ENCODE measurements at regions not wholly inside any gene's neighbourhood (a gene's known extent, or its start where the extent isn't known, plus 50 kb on each side); places are given as distances from the start of the nearest gene placed in this dataset.

GRCh38 chr14:58833634-58834378 lies 196.0 kb downstream of the DACT1 start:
- Histone ChIP-seq H3K9ac (no peak overlapping the region), H3K4me1 (no peaks in the 10 kb centered on the region), H3F3A (ENCODE audit: low read depth) (no peaks in the 10 kb centered on the region), H3K4me3 (no peak overlapping the region), H3K27me3 (no peaks in the 10 kb centered on the region), H3K36me3 (no peaks in the 10 kb centered on the region), H3K79me2 (ENCODE audit: low read depth) (no peaks in the 10 kb centered on the region), H3K27ac (no peak overlapping the region), H4K20me1 (ENCODE audit: low read depth) (no peaks in the 10 kb centered on the region), H2AFZ (replicated peaks) (no peak overlapping the region), H3K4me2 (no peak overlapping the region), H3K9me3 (ENCODE audit: low read depth) (no peaks in the 10 kb centered on the region)
- DNase-seq (ENCODE audit: low spot score), result no peak
- Mint-ChIP-seq H3K27ac (no peak overlapping the region), H3K4me3 (no peak overlapping the region), H3K4me1 (peaks cover 4% of the 10 kb centered on the region), H3K9me3 (peaks cover 2% of the 10 kb centered on the region), H3K36me3 (no peaks in the 10 kb centered on the region), H3K27me3 (ENCODE audit: insufficient read depth, low read depth) (no peaks in the 10 kb centered on the region)
- TF ChIP-seq, protein P1, sequence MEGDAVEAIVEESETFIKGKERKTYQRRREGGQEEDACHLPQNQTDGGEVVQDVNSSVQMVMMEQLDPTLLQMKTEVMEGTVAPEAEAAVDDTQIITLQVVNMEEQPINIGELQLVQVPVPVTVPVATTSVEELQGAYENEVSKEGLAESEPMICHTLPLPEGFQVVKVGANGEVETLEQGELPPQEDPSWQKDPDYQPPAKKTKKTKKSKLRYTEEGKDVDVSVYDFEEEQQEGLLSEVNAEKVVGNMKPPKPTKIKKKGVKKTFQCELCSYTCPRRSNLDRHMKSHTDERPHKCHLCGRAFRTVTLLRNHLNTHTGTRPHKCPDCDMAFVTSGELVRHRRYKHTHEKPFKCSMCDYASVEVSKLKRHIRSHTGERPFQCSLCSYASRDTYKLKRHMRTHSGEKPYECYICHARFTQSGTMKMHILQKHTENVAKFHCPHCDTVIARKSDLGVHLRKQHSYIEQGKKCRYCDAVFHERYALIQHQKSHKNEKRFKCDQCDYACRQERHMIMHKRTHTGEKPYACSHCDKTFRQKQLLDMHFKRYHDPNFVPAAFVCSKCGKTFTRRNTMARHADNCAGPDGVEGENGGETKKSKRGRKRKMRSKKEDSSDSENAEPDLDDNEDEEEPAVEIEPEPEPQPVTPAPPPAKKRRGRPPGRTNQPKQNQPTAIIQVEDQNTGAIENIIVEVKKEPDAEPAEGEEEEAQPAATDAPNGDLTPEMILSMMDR (IDR thresholded peaks at IDR 0.05), result no peak
- TF ChIP-seq EZH2 (IDR thresholded peaks at IDR 0.05) (no peak), EZH2phosphoT487 (IDR thresholded peaks at IDR 0.05) (no peak)

- H3K4me2 ChIP-seq, result no peak overlapping the region
- Mint-ChIP-seq H3K9me3 (peaks cover 2% of the 10 kb centered on the region), H3K4me3 (no peak overlapping the region), H3K27me3 (ENCODE audit: insufficient read depth, low read depth) (no peaks in the 10 kb centered on the region), H3K27ac (no peak overlapping the region), H3K4me1 (peaks cover 7% of the 10 kb centered on the region), H3K36me3 (no peaks in the 10 kb centered on the region)
- no peak for DNase-seq (ENCODE audit: low spot score)
- H2AFZ ChIP-seq (replicated peaks), result no peak overlapping the region
- no peaks in the 10 kb centered on the region for H3K36me3 ChIP-seq
- H3K27ac ChIP-seq, result no peak overlapping the region
- H3K9ac ChIP-seq, result no peak overlapping the region
- H3K4me1 ChIP-seq, result peaks cover 10% of the 10 kb centered on the region
- TF ChIP-seq EZH2 (IDR thresholded peaks at IDR 0.05) (no peak), EZH2phosphoT487 (IDR thresholded peaks at IDR 0.05) (no peak)
- TF ChIP-seq, protein P1 (IDR thresholded peaks at IDR 0.05), result no peak
- H3K27me3 ChIP-seq, result no peaks in the 10 kb centered on the region
- no peaks in the 10 kb centered on the region for H3F3A ChIP-seq (ENCODE audit: low read depth)
- H3K4me3 ChIP-seq, result no peak overlapping the region
- no peaks in the 10 kb centered on the region for H3K9me3 ChIP-seq (ENCODE audit: low read depth)
- no peaks in the 10 kb centered on the region for H3K79me2 ChIP-seq (ENCODE audit: low read depth)
- no peaks in the 10 kb centered on the region for H4K20me1 ChIP-seq (ENCODE audit: low read depth)
Observed at GRCh38 chr14:58836303-58836974, 198.7 kb downstream of the DACT1 start.

DNA sequence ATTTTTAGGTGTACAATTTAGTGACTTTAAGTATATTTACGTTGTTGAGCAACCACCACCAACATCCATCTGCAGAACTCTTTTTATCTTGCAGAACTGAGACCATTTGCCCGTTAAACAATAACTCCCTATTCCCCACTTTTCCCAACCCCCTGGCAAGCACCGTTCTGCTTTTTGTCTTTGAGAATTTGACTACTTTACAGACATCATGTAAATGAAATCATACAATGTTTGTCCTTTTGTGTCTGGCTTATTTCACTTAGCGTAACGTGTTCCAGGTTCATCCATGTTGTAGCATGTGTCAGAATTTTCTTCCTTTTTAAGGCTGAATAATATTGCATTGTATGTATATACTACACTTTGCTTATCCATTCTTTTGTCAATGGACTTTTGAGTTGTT lies 201.5 kb downstream of the DACT1 start:
- Mint-ChIP-seq H3K27me3 (ENCODE audit: insufficient read depth, low read depth) (no peaks in the 10 kb centered on the region), H3K36me3 (no peaks in the 10 kb centered on the region), H3K4me3 (no peak overlapping the region), H3K27ac (no peak overlapping the region), H3K9me3 (no peaks in the 10 kb centered on the region), H3K4me1 (peaks cover 7% of the 10 kb centered on the region)
- Histone ChIP-seq H3K79me2 (ENCODE audit: low read depth) (no peaks in the 10 kb centered on the region), H4K20me1 (ENCODE audit: low read depth) (no peaks in the 10 kb centered on the region), H3K27me3 (no peaks in the 10 kb centered on the region), H3K4me3 (no peak overlapping the region), H3K9ac (no peak overlapping the region), H3K9me3 (ENCODE audit: low read depth) (no peaks in the 10 kb centered on the region), H3K27ac (no peak overlapping the region), H3K36me3 (no peaks in the 10 kb centered on the region), H3K4me2 (no peak overlapping the region), H2AFZ (replicated peaks) (no peak overlapping the region), H3F3A (ENCODE audit: low read depth) (no peaks in the 10 kb centered on the region), H3K4me1 (peaks cover 10% of the 10 kb centered on the region)
- TF ChIP-seq EZH2 (IDR thresholded peaks at IDR 0.05) (no peak), EZH2phosphoT487 (IDR thresholded peaks at IDR 0.05) (no peak)
- TF ChIP-seq, protein P1 (IDR thresholded peaks at IDR 0.05), result no peak
- DNase-seq (ENCODE audit: low spot score), result no peak

Measured in neural progenitor cell (in vitro differentiated cells).